K562 (cell line): ENCODE measurements at regions not wholly inside any gene's neighbourhood (a gene's known extent, or its start where the extent isn't known, plus 50 kb on each side); places are given as distances from the start of the nearest gene placed in this dataset.

Experiments used
- CTCF ChIP-seq, 3 experiments: IDR thresholded peaks in 2 of 3; conservative IDR thresholded peaks in 1 of 3; 2 replicates each; pipeline ENCODE4 v1.5.1; 2011 to 2012; ENCODE audit warnings: low read length in 3 of 3, mild to moderate bottlenecking in 3 of 3, control low read depth in 2 of 3, improper control_type of control experiment in 1 of 3, inconsistent platforms in 1 of 3, low read depth in 1 of 3, mixed read lengths in 1 of 3, moderate library complexity in 1 of 3; ENCODE audit not compliant: insufficient read depth in 2 of 3
- DEAF1 ChIP-seq: fragments of 450-650 bp; formaldehyde crosslinking; IDR thresholded peaks from 2 replicates; pipeline ENCODE4 v1.4.0; 2020; ENCODE audit warnings: mild to moderate bottlenecking, moderate library complexity
- FOS ChIP-seq: IDR thresholded peaks from 3 replicates; pipeline ENCODE4 v1.6.1; 2011; ENCODE audit not compliant: insufficient read length; ENCODE audit errors: extremely low read depth
- MAFK ChIP-seq: IDR thresholded peaks from 2 replicates; pipeline ENCODE4 v1.6.1; 2011; ENCODE audit warnings: low read length, improper control_type of control experiment
- RB1 ChIP-seq: fragments of 450-650 bp; IDR thresholded peaks from 2 replicates; pipeline ENCODE4 v1.6.1; 2017; ENCODE audit warnings: low read depth, mild to moderate bottlenecking
- SMC3 ChIP-seq: conservative IDR thresholded peaks from 2 replicates; pipeline ENCODE4 v1.6.1; 2011; ENCODE audit warnings: low read depth, low read length, improper control_type of control experiment; ENCODE audit not compliant: insufficient read depth
- STAG1 ChIP-seq: sonication (generic); formaldehyde crosslinking; IDR thresholded peaks from 2 replicates; pipeline ENCODE4 v1.5.0; 2020; ENCODE audit warnings: missing genetic modification reagents, borderline replicate concordance
- USF1 ChIP-seq: sonication (generic); formaldehyde crosslinking; IDR thresholded peaks from 2 replicates; pipeline ENCODE4 v1.9.0; 2022; ENCODE audit warnings: mild to moderate bottlenecking, missing genetic modification reagents
- YY1 ChIP-seq, 3 experiments: IDR thresholded peaks; 2 replicates each; pipeline ENCODE4 v1.6.1; 2011; ENCODE audit warnings: low read length in 2 of 3, mild to moderate bottlenecking in 2 of 3, moderate library complexity in 2 of 3, borderline replicate concordance in 1 of 3, control low read depth in 1 of 3, low read depth in 1 of 3; ENCODE audit not compliant: insufficient read depth in 3 of 3, insufficient replicate concordance in 2 of 3, control insufficient read depth in 1 of 3, insufficient read length in 1 of 3; ENCODE audit errors: extremely low read depth in 1 of 3
- ZNF354B ChIP-seq: fragments of 250-450 bp; sonication (Bioruptor Pico); IDR thresholded peaks from 2 replicates; pipeline ENCODE4 v1.4.0; 2020

- TF ChIP-seq RB1: no peak
- peak in 1 of 3 experiments; percentile 87 for TF ChIP-seq YY1 (IDR thresholded peaks at IDR 0.05; ENCODE audit: borderline replicate concordance in 1 of 3, control insufficient read depth in 1 of 3, extremely low read depth in 1 of 3, insufficient read depth in 3 of 3, insufficient read length in 1 of 3, insufficient replicate concordance in 2 of 3, low read depth in 1 of 3, low read length in 2 of 3)
- peak; percentile 80 for TF ChIP-seq SMC3
- peak; percentile 60; the same call in 1 of the 2 replicates for TF ChIP-seq MAFK
- TF ChIP-seq USF1 (CRISPR knock-in tag): no peak
- TF ChIP-seq CTCF (IDR thresholded peaks at IDR 0.05 in 2 of 3, conservative IDR thresholded peaks at IDR 0.05 in 1 of 3; ENCODE audit: insufficient read depth in 2 of 3, low read depth in 1 of 3, low read length in 3 of 3): peak; percentile 84 to 94 (median 86)
- TF ChIP-seq FOS: no peak
- peak; percentile 50; the same call in 1 of the 2 replicates for TF ChIP-seq DEAF1
- peak; percentile 60; the same call in 1 of the 2 replicates for TF ChIP-seq STAG1 (CRISPR knock-in tag)
- no peak for TF ChIP-seq ZNF354B (CRISPR knock-in tag)
Measured at GRCh38 chr16:8194794-8195193, 395.5 kb downstream of the TMEM114 start (continued).
